ENCODE measurements at regions not wholly inside any gene's neighbourhood (a gene's known extent, or its start where the extent isn't known, plus 50 kb on each side); places are given as distances from the start of the nearest gene placed in this dataset.

DNA sequence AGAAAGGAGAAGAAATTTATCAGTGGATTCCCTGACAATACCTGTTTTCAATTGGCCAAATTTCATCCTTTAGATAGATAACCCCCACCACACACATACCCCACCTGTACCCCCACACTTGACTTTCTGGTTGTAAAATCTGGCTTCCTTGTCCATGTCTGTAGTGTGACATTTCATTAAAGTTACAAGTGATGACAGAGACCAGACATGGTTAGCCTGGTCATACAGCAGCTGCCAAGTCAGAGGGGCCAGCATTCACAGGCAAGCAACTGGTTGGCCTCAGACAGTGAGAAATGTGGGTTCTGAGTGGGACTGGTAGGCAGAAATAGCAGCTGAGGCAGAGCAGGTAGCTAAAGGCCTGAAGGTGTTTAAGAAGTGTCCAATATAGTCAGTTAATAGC lies 238.6 kb upstream of the SOX14 start:
- H3K4me1 Mint-ChIP-seq (ENCODE audit: low read depth): no peaks in the 10 kb centered on the region
- no peak for DNase-seq
- TF ChIP-seq CTCF (IDR thresholded peaks at IDR 0.05): no peak
- H3K4me3 Mint-ChIP-seq: no peak overlapping the region
- peaks cover 19% of the 10 kb centered on the region; the same call in 1 of the 2 replicates for H3K9me3 Mint-ChIP-seq
- H3K36me3 Mint-ChIP-seq (ENCODE audit: low read depth): no peaks in the 10 kb centered on the region; the same call in 1 of the 2 replicates
- H3K27ac Mint-ChIP-seq: no peak overlapping the region
- H3K27me3 Mint-ChIP-seq (ENCODE audit: insufficient read depth): no peaks in the 10 kb centered on the region

GRCh38 chr3:137542049-137542448 lies 222.1 kb upstream of the SOX14 start:
- Mint-ChIP-seq H3K4me1 (ENCODE audit: low read depth) (no peaks in the 10 kb centered on the region), H3K4me3 (no peak overlapping the region)

DNA sequence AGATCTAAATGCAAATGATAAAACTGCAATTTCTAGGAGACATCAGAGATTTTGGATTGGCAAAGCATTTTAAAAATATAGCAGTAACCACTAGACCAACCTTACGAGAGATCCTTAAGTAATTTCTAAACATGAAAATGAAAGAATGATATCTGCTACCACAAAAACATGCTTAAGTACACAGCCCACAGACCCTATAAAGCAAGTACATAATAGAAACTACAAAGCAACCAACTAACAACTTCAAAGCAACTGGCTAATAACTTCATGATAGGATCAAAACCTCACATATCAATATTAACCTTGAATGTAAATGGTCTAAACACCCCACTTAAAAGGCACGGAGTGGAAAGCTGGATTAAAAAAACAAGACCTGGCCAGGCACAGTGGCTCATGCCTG lies 209.9 kb upstream of the SOX14 start:
- no peak for DNase-seq
- Mint-ChIP-seq H3K9me3 (peaks cover 54% of the 10 kb centered on the region), H3K4me3 (no peak overlapping the region)

More at GRCh38 chr3:137542049-137542448, 222.1 kb upstream of the SOX14 start:
- Mint-ChIP-seq H3K27me3 (ENCODE audit: insufficient read depth) (no peaks in the 10 kb centered on the region), H3K27ac (no peak overlapping the region), H3K36me3 (ENCODE audit: low read depth) (peaks cover 4% of the 10 kb centered on the region; the same call in 1 of the 2 replicates), H3K9me3 (peaks cover 40% of the 10 kb centered on the region)
- TF ChIP-seq CTCF (IDR thresholded peaks at IDR 0.05): no peak
- DNase-seq: no peak

DNA sequence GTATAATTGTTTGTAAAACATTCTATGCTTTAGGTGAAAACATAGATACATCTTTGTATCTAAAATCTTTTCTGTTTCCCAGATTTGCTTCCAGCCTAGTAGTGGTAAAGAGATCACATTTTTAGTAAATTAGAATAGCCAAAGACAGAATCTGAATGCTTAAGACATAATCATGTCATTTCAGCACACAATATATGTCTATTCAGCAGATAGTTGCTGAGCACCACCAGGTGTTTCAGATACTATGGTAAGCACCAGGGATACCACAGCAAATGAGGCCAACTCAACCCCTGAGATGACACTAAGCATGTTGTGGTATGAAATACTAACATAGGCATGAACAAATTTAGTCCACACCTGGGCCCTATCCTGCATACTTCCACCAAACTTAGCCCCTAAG lies 195.2 kb upstream of the SOX14 start:
- no peak for TF ChIP-seq CTCF (IDR thresholded peaks at IDR 0.05)
- H3K4me3 Mint-ChIP-seq: no peak overlapping the region
- H3K4me1 Mint-ChIP-seq (ENCODE audit: low read depth): no peaks in the 10 kb centered on the region
- peaks cover 71% of the 10 kb centered on the region for H3K9me3 Mint-ChIP-seq
- H3K27me3 Mint-ChIP-seq (ENCODE audit: insufficient read depth): no peaks in the 10 kb centered on the region; the same call in 1 of the 2 replicates
- H3K36me3 Mint-ChIP-seq (ENCODE audit: low read depth): 0 out of 2 replicates have a peak, but pooled peaks cover 5% of the 10 kb centered on the region
- no peak for DNase-seq
- H3K27ac Mint-ChIP-seq: no peak overlapping the region

More for the DNA sequence above, 209.9 kb upstream of the SOX14 start:
- Mint-ChIP-seq H3K27me3 (ENCODE audit: insufficient read depth) (no peaks in the 10 kb centered on the region), H3K36me3 (ENCODE audit: low read depth) (no peaks in the 10 kb centered on the region), H3K27ac (no peak overlapping the region), H3K4me1 (ENCODE audit: low read depth) (no peaks in the 10 kb centered on the region)
- no peak for TF ChIP-seq CTCF (IDR thresholded peaks at IDR 0.05)

- Mint-ChIP-seq H3K9me3 (peaks cover 41% of the 10 kb centered on the region), H3K27ac (no peak overlapping the region), H3K4me3 (no peak overlapping the region), H3K4me1 (ENCODE audit: low read depth) (no peaks in the 10 kb centered on the region), H3K36me3 (ENCODE audit: low read depth) (no peaks in the 10 kb centered on the region), H3K27me3 (ENCODE audit: insufficient read depth) (no peaks in the 10 kb centered on the region; the same call in 1 of the 2 replicates)
- no peak for DNase-seq
- TF ChIP-seq CTCF (IDR thresholded peaks at IDR 0.05): no peak
Observed at GRCh38 chr3:137572931-137573330, 191.2 kb upstream of the SOX14 start.

DNA sequence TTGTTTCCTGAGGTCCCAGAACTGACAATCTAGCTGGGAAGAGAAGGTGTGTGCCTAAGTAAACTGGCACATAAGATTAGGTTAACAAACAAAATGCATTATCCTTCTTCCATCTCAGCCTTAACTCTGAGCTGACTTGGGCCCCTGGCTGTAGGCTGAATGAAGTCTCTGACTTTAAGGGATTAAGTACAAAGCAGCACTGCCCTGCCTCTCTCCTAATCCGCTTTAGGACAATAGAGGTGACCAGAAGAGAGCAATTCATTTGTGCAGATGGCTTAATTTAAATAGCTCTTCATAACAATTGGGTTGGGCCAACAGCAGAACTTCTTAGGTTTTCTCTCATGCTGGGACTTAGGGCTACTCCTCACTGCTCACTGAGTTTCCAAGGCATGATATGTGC lies 181.6 kb upstream of the SOX14 start:
- Mint-ChIP-seq H3K36me3 (ENCODE audit: low read depth) (no peaks in the 10 kb centered on the region), H3K9me3 (peaks cover 23% of the 10 kb centered on the region), H3K4me3 (no peak overlapping the region), H3K27me3 (ENCODE audit: insufficient read depth) (no peaks in the 10 kb centered on the region; the same call in 1 of the 2 replicates), H3K27ac (no peak overlapping the region), H3K4me1 (ENCODE audit: low read depth) (no peaks in the 10 kb centered on the region)
- TF ChIP-seq CTCF (IDR thresholded peaks at IDR 0.05): no peak
- no peak for DNase-seq

All from HFFc6 (cell line).